Subcutaneous abdominal adipose tissue (tissue), 5 donors: ENCODE measurements at regions not wholly inside any gene's neighbourhood (a gene's known extent, or its start where the extent isn't known, plus 50 kb on each side); places are given as distances from the start of the nearest gene placed in this dataset.

ENCODE experiments used
- H3K27ac ChIP-seq: one replicate; pipeline ENCODE4 v1.7.0; 2013; ENCODE audit warnings: low read depth, mild to moderate bottlenecking, inconsistent platforms, low read length, moderate library complexity
- H3K27me3 ChIP-seq, 5 donors: one replicate each; pipeline ENCODE4 v1.7.0; 2013; ENCODE audit warnings: low read length in 5 of 5, inconsistent platforms in 1 of 5; ENCODE audit not compliant: control insufficient read depth in 5 of 5, insufficient read depth in 4 of 5
- H3K36me3 ChIP-seq, 5 donors: one replicate each; pipeline ENCODE4 v1.7.0; 2013; ENCODE audit warnings: low read length in 5 of 5; ENCODE audit not compliant: control insufficient read depth in 5 of 5, insufficient read depth in 5 of 5
- H3K4me1 ChIP-seq, 5 donors: one replicate each; pipeline ENCODE4 v1.7.0; 2013; ENCODE audit warnings: low read length in 5 of 5, mild to moderate bottlenecking in 3 of 5, moderate library complexity in 1 of 5; ENCODE audit not compliant: control insufficient read depth in 5 of 5, insufficient read depth in 5 of 5
- H3K4me3 ChIP-seq, 5 donors: one replicate each; pipeline ENCODE4 v1.7.0; 2013; ENCODE audit warnings: low read length in 5 of 5, low read depth in 1 of 5
- H3K9ac ChIP-seq, 5 donors: one replicate each; pipeline ENCODE4 v1.7.0; 2013; ENCODE audit warnings: low read length in 5 of 5, mild to moderate bottlenecking in 4 of 5, moderate library complexity in 3 of 5
- H3K9me3 ChIP-seq, 5 donors: one replicate each; pipeline ENCODE4 v1.7.0; 2013; ENCODE audit warnings: low read length in 5 of 5; ENCODE audit not compliant: control insufficient read depth in 5 of 5
- donor health status: healthy.
- donor health status: healthy.
- donor health status: healthy.
- donor health status: healthy.
- donor health status: healthy.

DNA sequence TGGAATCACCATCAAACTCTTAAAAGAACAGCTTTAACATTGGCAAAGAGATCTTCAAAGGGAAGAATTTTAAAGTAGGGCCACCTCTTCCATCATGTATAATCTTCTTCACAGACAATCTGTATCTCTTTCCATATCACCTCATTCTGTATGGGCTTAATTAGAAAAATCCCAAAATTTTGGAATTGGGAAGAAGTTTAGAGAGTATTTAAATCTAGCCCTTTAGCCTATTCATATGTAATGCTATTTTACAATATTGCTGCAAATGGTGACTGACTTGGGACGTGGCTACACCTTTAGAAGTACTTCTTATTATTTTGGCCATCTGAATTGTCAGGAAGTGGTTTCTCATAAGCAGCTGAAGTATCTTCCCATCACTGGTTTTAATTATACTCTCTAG is 474.3 kb downstream of the RFPL4B start:
- Histone ChIP-seq H3K4me3 (no peak overlapping the region), H3K9me3 (no peaks in the 10 kb centered on the region), H3K9ac (no peak overlapping the region), H3K27me3 (peaks cover 0 to 4% (median 0%) of the 10 kb centered on the region in 5 donors), H3K27ac (no peak overlapping the region), H3K4me1 (no peaks in the 10 kb centered on the region), H3K36me3 (no peaks in the 10 kb centered on the region)

DNA sequence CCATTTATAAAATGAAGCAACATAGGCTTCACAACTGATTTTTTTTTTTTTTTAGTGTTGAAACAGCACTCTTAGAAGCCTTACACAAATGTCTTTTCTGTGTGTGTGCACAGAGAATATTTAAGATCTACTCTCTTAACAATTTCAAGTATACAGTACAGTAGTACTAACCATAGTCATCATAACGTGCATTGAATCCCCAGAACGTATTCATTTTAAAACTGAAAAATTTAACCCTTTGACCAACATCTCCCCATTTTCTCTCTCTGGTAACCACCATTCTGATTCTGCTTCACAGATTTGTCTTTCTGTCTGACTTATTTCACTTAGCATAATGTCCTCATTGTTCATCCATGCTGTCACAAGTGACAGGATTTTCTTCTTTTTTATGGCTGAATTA is 475.6 kb downstream of the RFPL4B start:
- Histone ChIP-seq H3K27me3 (peaks cover 0 to 4% (median 0%) of the 10 kb centered on the region in 5 donors), H3K27ac (no peak overlapping the region), H3K4me3 (no peak overlapping the region), H3K4me1 (peaks cover 0 to 1% (median 0%) of the 10 kb centered on the region in 5 donors), H3K36me3 (no peaks in the 10 kb centered on the region), H3K9ac (no peak overlapping the region), H3K9me3 (no peaks in the 10 kb centered on the region)

DNA sequence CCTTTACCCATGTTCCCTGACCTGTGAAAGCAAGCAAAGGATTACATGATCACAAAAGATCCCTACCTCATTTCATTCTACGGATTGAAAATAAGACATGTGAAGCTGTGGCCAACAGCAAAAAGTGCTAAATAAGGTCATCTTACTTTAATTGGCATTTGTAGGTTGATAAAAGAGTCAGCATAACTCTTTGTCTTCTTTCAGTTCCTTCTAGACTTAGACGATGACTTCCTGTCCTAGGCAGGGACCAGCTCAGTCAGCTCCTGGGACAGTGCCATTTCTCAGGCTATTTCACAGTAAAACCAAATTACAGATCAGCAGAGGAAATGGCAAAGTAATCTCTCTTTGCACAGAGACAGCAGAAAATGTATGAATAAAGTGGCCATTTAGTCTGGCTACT is 480.7 kb downstream of the RFPL4B start:
- H3K36me3 ChIP-seq, result no peaks in the 10 kb centered on the region
- peaks cover 0 to 4% (median 0%) of the 10 kb centered on the region in 5 donors for H3K27me3 ChIP-seq
- no peaks in the 10 kb centered on the region for H3K9me3 ChIP-seq
- H3K4me3 ChIP-seq, result no peak overlapping the region
- no peak overlapping the region for H3K9ac ChIP-seq
- H3K27ac ChIP-seq, result no peak overlapping the region
- peaks cover 0 to 3% (median 0%) of the 10 kb centered on the region in 5 donors for H3K4me1 ChIP-seq

DNA sequence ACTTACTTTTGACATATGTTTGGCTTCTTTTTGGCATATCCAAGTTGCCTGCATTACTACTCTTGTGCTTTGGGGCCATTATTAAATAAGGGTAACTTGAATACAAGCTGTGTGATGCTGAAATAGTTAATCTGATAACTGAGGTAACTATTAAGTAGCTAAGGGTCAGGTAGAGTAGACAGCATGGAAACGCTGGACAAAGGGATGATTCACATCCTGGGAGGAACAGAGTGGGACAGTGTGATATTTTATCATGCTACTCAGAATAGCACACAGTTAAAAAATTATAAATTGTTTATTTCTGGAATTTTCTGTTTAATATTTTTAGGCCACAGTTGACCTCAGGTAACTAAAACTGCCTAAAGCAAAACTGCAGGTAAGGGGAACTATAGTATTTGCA is 483.9 kb downstream of the RFPL4B start:
- Histone ChIP-seq H3K36me3 (no peaks in the 10 kb centered on the region), H3K27me3 (no peaks in the 10 kb centered on the region), H3K4me3 (no peak overlapping the region), H3K27ac (no peak overlapping the region), H3K9me3 (no peaks in the 10 kb centered on the region), H3K9ac (no peak overlapping the region), H3K4me1 (peaks cover 0 to 3% (median 0%) of the 10 kb centered on the region in 5 donors)

DNA sequence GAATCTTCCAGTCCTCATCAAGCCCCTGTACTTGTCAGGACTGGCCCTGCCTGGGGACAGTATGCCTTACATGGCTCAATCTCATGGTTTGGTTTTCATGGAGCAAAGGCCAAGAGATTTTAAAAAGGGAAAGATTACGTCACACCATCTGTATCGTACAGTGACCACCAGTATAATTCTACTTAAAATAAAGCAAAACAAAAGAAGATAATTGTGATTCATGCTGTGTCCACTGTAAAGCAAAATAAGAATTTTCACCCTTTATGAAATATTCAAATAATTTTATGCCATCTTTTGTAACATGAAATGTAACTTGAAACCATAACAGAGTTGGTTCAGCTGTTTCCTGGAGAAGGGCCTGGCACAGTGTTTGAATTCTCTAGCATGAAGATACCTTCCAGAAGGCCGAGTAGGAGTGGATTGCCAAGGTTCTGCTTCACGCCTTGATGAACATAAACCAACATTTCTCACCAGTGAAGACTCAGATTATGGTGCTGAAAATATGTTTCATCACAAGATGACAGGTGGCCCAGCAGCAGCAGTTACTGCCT is 486.5 kb downstream of the RFPL4B start:
- H3K4me3 ChIP-seq, result no peak overlapping the region

DNA sequence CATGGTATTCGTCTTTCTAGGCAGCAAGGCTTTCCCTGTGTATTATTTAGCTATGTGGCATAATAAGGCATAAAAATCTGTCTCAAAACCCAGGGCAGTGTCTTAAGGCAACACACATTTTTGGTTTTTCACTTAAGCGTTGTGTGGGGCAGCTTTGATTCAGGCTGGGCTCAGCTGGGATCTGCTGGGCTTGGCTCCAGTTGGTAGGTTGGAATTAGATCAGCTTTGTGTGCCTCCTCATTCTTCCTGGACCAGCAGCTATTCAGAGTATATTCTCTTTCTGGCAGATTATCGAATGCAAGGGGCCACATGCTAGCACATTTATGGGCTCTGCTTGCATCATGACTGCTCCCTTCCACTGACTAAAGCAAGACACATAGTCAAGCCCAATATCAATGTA is 487.9 kb downstream of the RFPL4B start:
- Histone ChIP-seq H3K9me3 (no peaks in the 10 kb centered on the region), H3K27ac (no peak overlapping the region), H3K4me3 (no peak overlapping the region), H3K9ac (no peak overlapping the region), H3K4me1 (no peaks in the 10 kb centered on the region), H3K36me3 (no peaks in the 10 kb centered on the region), H3K27me3 (no peaks in the 10 kb centered on the region)

More for the DNA sequence above, 486.5 kb downstream of the RFPL4B start:
- no peaks in the 10 kb centered on the region for H3K36me3 ChIP-seq
- no peaks in the 10 kb centered on the region for H3K27me3 ChIP-seq
- no peaks in the 10 kb centered on the region for H3K9me3 ChIP-seq
- H3K27ac ChIP-seq, result no peak overlapping the region
- H3K4me1 ChIP-seq, result no peaks in the 10 kb centered on the region
- no peak overlapping the region for H3K9ac ChIP-seq

DNA sequence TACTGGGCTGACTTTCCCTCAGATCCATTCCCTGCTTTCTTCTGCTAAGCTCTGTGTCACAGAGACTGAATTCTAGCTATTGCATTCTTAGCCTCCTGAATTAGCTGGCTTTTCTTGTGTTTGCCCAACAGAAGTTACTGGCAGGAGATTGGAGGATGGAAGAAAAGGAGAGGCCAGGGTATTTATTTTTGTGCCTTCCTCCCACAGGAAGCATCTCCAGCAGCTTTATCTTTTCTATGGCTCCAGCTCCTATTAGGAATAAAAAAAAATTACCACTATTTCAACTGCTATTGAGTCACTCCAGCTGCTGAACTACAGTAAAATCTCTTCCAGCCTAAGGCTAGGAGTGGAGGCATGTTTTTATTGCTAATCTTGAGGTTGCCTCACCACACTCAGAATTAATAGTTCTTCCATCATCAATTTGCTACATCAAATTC is 492.4 kb downstream of the RFPL4B start:
- Histone ChIP-seq H3K36me3 (no peaks in the 10 kb centered on the region), H3K27me3 (no peaks in the 10 kb centered on the region), H3K27ac (no peak overlapping the region), H3K4me3 (no peak overlapping the region), H3K4me1 (no peaks in the 10 kb centered on the region), H3K9me3 (peaks cover 0 to 2% (median 0%) of the 10 kb centered on the region in 5 donors), H3K9ac (no peak overlapping the region)

DNA sequence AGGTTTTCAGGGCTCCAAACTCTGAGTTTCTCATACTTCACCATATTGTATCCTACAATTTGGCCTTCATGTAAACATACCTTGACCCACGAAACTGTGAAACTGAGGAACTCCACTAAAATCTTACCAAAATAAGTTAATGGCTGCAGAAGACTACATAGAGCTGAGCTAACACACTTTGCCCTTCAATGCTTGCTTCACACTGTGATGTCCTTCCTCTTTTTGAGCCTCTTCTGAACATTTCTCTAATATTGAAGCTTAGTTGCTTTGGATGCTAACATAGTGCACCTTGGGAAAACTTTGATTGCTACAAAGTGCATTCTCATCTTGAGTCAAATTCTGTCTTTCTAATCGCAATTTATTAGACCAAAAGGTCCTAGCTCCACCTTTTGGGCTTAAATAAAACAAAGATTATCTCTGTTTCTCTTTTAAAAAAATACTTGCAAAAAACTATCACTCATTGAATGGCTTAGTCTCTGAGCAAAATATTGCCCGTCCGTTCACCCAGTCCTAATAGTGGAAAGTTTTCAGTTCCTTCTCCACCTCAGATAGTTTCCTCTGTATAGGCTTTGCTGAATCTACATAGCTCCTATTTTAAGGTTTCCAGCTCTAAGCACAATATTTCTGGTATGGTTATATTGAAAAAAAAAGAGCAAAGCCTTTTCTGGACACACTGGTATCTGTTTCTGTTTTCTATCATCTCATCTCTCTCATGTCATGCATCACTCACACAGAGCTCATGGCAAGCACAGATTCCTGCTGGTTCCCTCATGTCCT is 494.6 kb downstream of the RFPL4B start:
- Histone ChIP-seq H3K36me3 (no peaks in the 10 kb centered on the region), H3K4me3 (no peak overlapping the region), H3K9ac (no peak overlapping the region), H3K27ac (no peak overlapping the region), H3K4me1 (no peaks in the 10 kb centered on the region), H3K27me3 (no peaks in the 10 kb centered on the region), H3K9me3 (peaks cover 0 to 2% (median 0%) of the 10 kb centered on the region in 5 donors)

DNA sequence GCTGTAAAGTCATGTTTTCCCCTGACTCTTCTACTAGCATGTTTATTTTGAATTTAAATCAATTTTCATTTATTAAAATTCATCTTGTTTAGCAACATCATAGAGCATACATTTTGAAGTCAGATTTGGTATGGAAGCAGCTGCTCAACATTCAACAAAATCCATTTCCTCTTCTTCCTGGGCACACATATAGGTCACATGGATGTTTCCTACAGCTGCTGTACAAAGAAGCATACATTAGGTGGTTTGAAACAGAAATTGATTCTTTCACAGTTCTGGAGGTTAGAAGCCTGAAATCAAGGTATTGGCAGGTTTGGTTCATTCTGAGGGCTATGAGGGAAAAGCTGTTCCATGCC is 495.2 kb downstream of the RFPL4B start:
- Histone ChIP-seq H3K36me3 (no peaks in the 10 kb centered on the region), H3K4me1 (no peaks in the 10 kb centered on the region), H3K9ac (no peak overlapping the region), H3K27me3 (no peaks in the 10 kb centered on the region), H3K4me3 (no peak overlapping the region), H3K9me3 (peaks cover 0 to 2% (median 0%) of the 10 kb centered on the region in 5 donors), H3K27ac (no peak overlapping the region)

DNA sequence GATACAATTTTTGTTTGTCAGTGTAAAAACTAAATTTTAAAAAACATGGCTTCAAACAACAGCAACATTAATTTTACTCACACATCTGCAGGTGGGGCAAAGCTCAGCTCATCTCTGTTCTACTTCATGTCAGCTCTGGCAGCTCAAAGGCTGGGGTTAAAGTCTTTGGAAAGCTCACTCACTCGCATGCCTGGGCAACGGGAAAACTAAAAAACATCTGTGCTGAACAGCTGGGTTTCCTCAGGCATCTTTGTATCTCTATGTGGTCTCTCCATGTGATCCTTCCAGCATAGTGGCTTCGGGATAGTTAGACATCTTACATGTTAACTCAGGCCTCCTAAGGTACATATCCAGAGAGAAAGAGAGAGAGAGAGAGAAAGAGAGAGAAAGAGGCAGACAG is 499.6 kb downstream of the RFPL4B start:
- Histone ChIP-seq H3K36me3 (no peaks in the 10 kb centered on the region), H3K9me3 (peaks cover 0 to 2% (median 0%) of the 10 kb centered on the region in 5 donors), H3K9ac (no peak overlapping the region), H3K27ac (no peak overlapping the region), H3K4me1 (no peaks in the 10 kb centered on the region), H3K27me3 (no peaks in the 10 kb centered on the region), H3K4me3 (no peak overlapping the region)
